ENCODE measurements at regions not wholly inside any gene's neighbourhood (a gene's known extent, or its start where the extent isn't known, plus 50 kb on each side); places are given as distances from the start of the nearest gene placed in this dataset.

- Histone ChIP-seq H3K4me3 (no peak overlapping the region), H3K79me2 (replicated peaks; ENCODE audit: insufficient read depth) (peaks cover 73% of the 10 kb centered on the region), H2AFZ (no peak overlapping the region), H3F3A (replicated peaks; ENCODE audit: low read depth) (no peaks in the 10 kb centered on the region), H4K20me1 (replicated peaks; ENCODE audit: insufficient read depth) (no peaks in the 10 kb centered on the region), H3K27me3 (ENCODE audit: insufficient read depth) (no peaks in the 10 kb centered on the region), H3K4me1 (ENCODE audit: insufficient read depth) (peaks cover 43% of the 10 kb centered on the region), H3K36me3 (ENCODE audit: insufficient read depth) (no peaks in the 10 kb centered on the region), H3K4me2 (peak overlapping the region; percentile 30; the same call in 1 of the 2 replicates), H3K27ac (ENCODE audit: low read depth) (no peak overlapping the region; the same call in 1 of the 2 replicates), H3K9me2 (ENCODE audit: insufficient read depth) (no peaks in the 10 kb centered on the region)
- TF ChIP-seq REST (IDR thresholded peaks at IDR 0.05; ENCODE audit: unreplicated experiment): no peak
- no peak for TF ChIP-seq EZH2 (IDR thresholded peaks at IDR 0.05; ENCODE audit: low read depth, unreplicated experiment)
- TF ChIP-seq ZNF331 (CRISPR knock-in tag; IDR thresholded peaks at IDR 0.05; ENCODE audit: low read depth): no peak
- TF ChIP-seq, protein P1, sequence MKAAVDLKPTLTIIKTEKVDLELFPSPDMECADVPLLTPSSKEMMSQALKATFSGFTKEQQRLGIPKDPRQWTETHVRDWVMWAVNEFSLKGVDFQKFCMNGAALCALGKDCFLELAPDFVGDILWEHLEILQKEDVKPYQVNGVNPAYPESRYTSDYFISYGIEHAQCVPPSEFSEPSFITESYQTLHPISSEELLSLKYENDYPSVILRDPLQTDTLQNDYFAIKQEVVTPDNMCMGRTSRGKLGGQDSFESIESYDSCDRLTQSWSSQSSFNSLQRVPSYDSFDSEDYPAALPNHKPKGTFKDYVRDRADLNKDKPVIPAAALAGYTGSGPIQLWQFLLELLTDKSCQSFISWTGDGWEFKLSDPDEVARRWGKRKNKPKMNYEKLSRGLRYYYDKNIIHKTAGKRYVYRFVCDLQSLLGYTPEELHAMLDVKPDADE (IDR thresholded peaks at IDR 0.05): no peak
- no peak for TF ChIP-seq ZNF462 (CRISPR knock-in tag; IDR thresholded peaks at IDR 0.05)
- H3K27ac Mint-ChIP-seq: no peak overlapping the region
- DNase-seq (ENCODE audit: low spot score): peak; percentile 45
- H3K9me3 Mint-ChIP-seq: no peaks in the 10 kb centered on the region
- H3K27me3 Mint-ChIP-seq (ENCODE audit: insufficient read depth, low read depth, poor library complexity): no peaks in the 10 kb centered on the region
- ATAC-seq: peak; percentile 74
- no peak overlapping the region for H3K4me3 Mint-ChIP-seq
- H3K36me3 Mint-ChIP-seq (ENCODE audit: low read depth): peaks cover 27% of the 10 kb centered on the region
- H3K4me1 Mint-ChIP-seq: peaks cover 67% of the 10 kb centered on the region
These were observed 125.0 kb downstream of the FAT3 start for GRCh38 chr11:92349486-92350156.

Measured in GM23338 (cell line).